T-helper 2 cell treated with Interferon-gamma antibody and Interleukin-4, amounts not matched to agents 5 μg/mL and 100 μg/mL, for 36 hours (primary cell): ENCODE measurements at regions not wholly inside any gene's neighbourhood (a gene's known extent, or its start where the extent isn't known, plus 50 kb on each side); places are given as distances from the start of the nearest gene placed in this dataset.
"Not testable (repeated sequence)": the region's sequence is repeated elsewhere in the genome, so short reads cannot be mapped to it uniquely, and the experiment has no call there.

ENCODE experiments used
- DNase-seq: peaks from one replicate; pipeline ENCODE4 v3.0.0; 2021; ENCODE audit warnings: low spot score
- H3K27ac Mint-ChIP-seq: one replicate; pipeline ENCODE4 v1.8.0; 2021; ENCODE audit warnings: mild to moderate bottlenecking, mixed read lengths
- H3K27me3 Mint-ChIP-seq: one replicate; pipeline ENCODE4 v1.8.0; 2021; ENCODE audit warnings: low read depth, mixed read lengths
- H3K36me3 Mint-ChIP-seq: one replicate; pipeline ENCODE4 v1.8.0; 2021; ENCODE audit warnings: low read depth, mixed read lengths
- H3K4me1 Mint-ChIP-seq: one replicate; pipeline ENCODE4 v1.8.0; 2021; ENCODE audit warnings: low read depth, mixed read lengths
- H3K4me3 Mint-ChIP-seq: one replicate; pipeline ENCODE4 v1.8.0; 2022; ENCODE audit warnings: mild to moderate bottlenecking, moderate library complexity, mixed read lengths
- H3K9me3 Mint-ChIP-seq: one replicate; pipeline ENCODE4 v1.8.0; 2021; ENCODE audit warnings: mixed read lengths

DNA sequence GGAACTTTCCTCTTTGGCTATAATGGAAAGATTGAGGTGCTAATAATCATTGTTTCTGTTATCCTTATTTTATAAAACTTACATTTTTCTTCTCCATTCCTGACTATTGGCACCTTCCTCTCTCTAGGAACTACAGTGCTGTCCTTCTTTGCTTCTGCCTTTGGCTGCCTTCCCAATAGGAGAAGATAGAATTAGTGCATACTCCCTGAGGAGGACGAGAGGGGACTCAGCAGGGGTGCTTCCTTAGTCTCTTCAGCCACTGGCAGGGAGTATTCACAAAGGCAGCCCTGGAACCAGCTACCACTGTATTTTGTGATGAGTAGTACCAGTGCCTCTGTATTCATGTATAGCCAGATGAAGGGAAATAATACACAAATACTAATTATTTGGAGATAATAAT, 208.5 kb downstream of the FOXG1 start:
- no peak overlapping the region for H3K27ac Mint-ChIP-seq
- no peak overlapping the region for H3K4me3 Mint-ChIP-seq
- peaks cover 50% of the 10 kb centered on the region for H3K9me3 Mint-ChIP-seq
- no peaks in the 10 kb centered on the region for H3K4me1 Mint-ChIP-seq
- no peaks in the 10 kb centered on the region for H3K36me3 Mint-ChIP-seq
- no peak for DNase-seq
- H3K27me3 Mint-ChIP-seq: no peaks in the 10 kb centered on the region

DNA sequence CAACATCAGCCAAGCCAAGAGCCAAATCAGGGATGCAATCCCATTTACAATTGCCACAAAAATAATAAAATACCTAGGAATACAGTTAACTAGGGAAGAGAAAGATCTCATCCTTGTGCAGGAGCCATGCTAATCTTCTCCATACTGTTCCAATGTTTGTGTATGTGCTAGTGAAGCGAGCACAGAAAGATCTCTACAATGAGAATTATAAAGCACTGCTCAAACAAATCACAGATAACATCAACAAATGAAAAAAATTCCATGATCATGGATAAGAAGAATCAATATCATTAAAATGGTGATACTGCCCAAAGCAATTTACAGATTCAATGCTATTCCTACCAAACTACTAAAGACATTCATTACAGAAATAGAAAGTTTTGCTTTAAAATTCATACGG, 215.6 kb downstream of the FOXG1 start:
- Mint-ChIP-seq H3K4me1 (no peaks in the 10 kb centered on the region), H3K4me3 (no peak overlapping the region), H3K27ac (no peak overlapping the region), H3K36me3 (no peaks in the 10 kb centered on the region), H3K27me3 (no peaks in the 10 kb centered on the region), H3K9me3 (peaks cover 77% of the 10 kb centered on the region)
- no peak for DNase-seq

DNA sequence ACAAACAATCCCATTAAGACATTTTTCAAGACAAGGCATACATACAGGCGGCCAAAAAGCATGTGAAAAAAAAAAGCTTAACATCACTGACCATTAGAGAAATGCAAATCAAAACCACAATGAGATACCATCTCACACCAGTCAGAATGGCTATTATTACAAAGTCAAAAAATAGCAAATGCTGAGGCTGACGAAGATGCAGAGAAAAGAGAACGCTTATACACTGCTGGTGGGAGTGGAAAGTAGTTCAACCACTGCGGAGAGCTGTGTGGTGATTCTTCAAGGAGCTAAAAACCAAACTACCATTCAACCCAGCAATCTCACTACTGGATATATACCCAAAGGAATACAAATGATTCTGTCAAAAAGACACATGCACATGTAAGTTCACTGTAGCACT, 216.7 kb downstream of the FOXG1 start:
- Mint-ChIP-seq H3K4me3 (no peak overlapping the region), H3K9me3 (peaks cover 74% of the 10 kb centered on the region), H3K4me1 (no peaks in the 10 kb centered on the region), H3K27me3 (no peaks in the 10 kb centered on the region), H3K27ac (no peak overlapping the region), H3K36me3 (no peaks in the 10 kb centered on the region)
- no peak for DNase-seq

GRCh38 chr14:28987516-28987915, 220.9 kb downstream of the FOXG1 start:
- DNase-seq: no peak
- no peak overlapping the region for H3K27ac Mint-ChIP-seq
- H3K4me3 Mint-ChIP-seq: no peak overlapping the region
- no peaks in the 10 kb centered on the region for H3K27me3 Mint-ChIP-seq
- peaks cover 53% of the 10 kb centered on the region for H3K9me3 Mint-ChIP-seq
- H3K36me3 Mint-ChIP-seq: no peaks in the 10 kb centered on the region
- no peaks in the 10 kb centered on the region for H3K4me1 Mint-ChIP-seq

- not testable (repeated sequence) for H3K4me3 Mint-ChIP-seq, H3K36me3 Mint-ChIP-seq, H3K4me1 Mint-ChIP-seq, H3K27ac Mint-ChIP-seq, H3K27me3 Mint-ChIP-seq, DNase-seq
- H3K9me3 Mint-ChIP-seq: peaks cover 38% of the 10 kb centered on the region
Measured at GRCh38 chr14:28997196-28997595, 230.6 kb downstream of the FOXG1 start.

GRCh38 chr14:28999656-29000055, 233.1 kb downstream of the FOXG1 start:
- no peak overlapping the region for H3K4me3 Mint-ChIP-seq
- no peak for DNase-seq
- no peaks in the 10 kb centered on the region for H3K27me3 Mint-ChIP-seq
- H3K9me3 Mint-ChIP-seq: peaks cover 44% of the 10 kb centered on the region
- no peak overlapping the region for H3K27ac Mint-ChIP-seq
- H3K36me3 Mint-ChIP-seq: no peaks in the 10 kb centered on the region
- no peaks in the 10 kb centered on the region for H3K4me1 Mint-ChIP-seq

DNA sequence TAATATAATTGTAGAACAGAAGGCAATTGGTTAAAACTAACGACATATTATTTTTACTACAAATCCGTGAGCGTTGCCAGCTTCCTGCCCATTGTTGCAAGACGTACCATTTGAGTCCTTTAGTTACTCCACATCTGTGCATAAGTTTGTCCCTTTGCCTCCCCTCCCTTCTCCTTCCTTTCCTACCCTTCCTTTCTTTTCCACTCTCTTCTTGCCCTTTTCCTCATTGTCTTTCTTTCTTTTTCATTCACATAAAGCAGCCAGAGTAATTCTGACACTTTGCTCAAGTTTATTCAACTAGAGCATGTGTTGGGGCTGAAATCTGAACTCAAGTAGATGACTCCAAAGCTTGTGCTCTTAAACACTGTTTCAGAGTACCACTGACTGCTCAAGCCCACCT, 239.1 kb downstream of the FOXG1 start:
- Mint-ChIP-seq H3K4me3 (no peak overlapping the region), H3K9me3 (peaks cover 28% of the 10 kb centered on the region), H3K27ac (no peak overlapping the region), H3K36me3 (no peaks in the 10 kb centered on the region), H3K27me3 (no peaks in the 10 kb centered on the region), H3K4me1 (no peaks in the 10 kb centered on the region)
- DNase-seq: no peak

DNA sequence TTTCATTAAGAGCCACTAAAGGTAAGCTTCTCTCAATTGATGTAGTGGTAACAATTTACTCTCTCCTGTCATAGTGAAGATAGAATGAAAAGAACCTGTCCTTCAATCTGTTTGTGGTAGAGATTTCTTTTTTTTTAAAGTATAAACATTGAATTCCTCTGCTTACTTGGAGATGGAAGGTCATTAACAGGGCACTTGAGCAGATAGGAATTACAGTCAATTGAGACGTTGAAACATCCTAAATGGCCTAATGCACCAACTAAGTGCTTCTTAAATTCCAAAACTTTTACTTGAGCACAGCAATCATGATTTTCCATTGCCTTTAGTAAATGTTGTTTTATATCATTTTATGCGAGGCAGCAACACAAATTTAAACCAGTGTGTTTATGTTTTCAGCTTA, 241.4 kb downstream of the FOXG1 start:
- Mint-ChIP-seq H3K4me1 (no peaks in the 10 kb centered on the region), H3K27me3 (no peaks in the 10 kb centered on the region), H3K9me3 (peaks cover 47% of the 10 kb centered on the region), H3K27ac (no peak overlapping the region), H3K4me3 (no peak overlapping the region), H3K36me3 (no peaks in the 10 kb centered on the region)
- DNase-seq: no peak

DNA sequence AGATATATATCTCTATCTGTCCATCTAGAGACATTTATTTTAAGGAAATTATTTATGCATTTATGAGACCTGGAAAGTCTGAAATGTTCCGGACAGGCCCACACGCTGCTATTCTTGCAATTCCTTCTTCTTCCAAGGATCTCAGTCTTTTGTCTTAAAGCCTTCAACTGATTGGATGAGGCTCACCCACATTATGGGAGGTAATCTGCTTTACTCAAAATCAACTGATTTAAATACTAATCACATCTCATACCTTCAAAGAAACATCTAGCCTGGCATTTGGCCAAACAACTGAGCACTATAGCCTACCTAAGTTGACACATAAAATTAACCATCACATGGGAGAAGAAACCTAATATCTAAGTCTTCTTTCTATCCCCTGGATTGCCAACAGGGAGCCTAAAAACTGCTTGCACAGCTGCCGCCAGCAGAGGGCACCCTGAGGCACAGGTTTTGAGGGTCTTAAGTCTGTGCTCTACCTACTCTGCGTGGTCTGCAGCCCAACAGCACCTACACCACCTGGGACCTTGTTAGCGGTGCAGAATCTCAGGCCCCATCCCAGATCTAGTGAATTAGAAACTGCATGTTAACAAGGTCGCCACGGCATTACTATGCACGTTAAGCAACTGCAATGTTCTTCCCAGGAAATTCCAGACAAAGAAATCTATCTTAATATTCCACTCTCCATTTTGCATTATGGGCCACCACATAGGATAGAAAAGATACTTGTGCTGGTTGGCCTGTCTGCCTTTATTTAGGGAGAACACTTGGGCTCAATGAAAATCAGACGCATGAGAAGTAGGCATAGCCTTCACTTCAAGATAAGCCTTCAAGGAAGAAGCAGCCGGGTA, 249.7 kb downstream of the FOXG1 start:
- Mint-ChIP-seq H3K27ac (no peak overlapping the region), H3K27me3 (no peaks in the 10 kb centered on the region), H3K4me1 (no peaks in the 10 kb centered on the region), H3K9me3 (peaks cover 71% of the 10 kb centered on the region), H3K4me3 (no peak overlapping the region), H3K36me3 (no peaks in the 10 kb centered on the region)
- DNase-seq: no peak

DNA sequence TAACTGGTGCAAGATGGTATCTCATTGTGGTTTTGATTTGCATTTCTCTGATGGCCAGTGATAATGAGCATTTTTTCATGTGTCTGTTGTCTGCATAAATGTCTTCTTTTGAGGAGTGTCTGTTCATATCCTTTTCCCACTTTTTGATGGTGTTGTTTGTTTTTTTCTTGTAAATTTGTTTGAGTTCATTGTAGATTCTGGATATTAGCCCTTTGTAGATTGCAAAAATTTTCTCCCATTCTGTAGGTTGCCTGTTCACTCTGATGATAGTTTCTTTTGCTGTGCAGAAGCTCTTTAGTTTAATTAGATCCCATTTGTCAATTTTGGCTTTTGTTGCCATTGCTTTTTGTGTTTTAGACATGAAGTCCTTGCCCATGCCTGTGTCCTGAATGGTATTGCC, 256.9 kb downstream of the FOXG1 start:
- H3K27ac Mint-ChIP-seq, H3K27me3 Mint-ChIP-seq, H3K4me1 Mint-ChIP-seq, H3K4me3 Mint-ChIP-seq, DNase-seq, H3K36me3 Mint-ChIP-seq: not testable (repeated sequence)
- peaks cover 63% of the 10 kb centered on the region for H3K9me3 Mint-ChIP-seq

GRCh38 chr14:29027441-29027840, 260.9 kb downstream of the FOXG1 start:
- H3K27ac Mint-ChIP-seq, H3K4me1 Mint-ChIP-seq, DNase-seq, H3K36me3 Mint-ChIP-seq, H3K27me3 Mint-ChIP-seq, H3K4me3 Mint-ChIP-seq: not testable (repeated sequence)
- H3K9me3 Mint-ChIP-seq: peaks cover 53% of the 10 kb centered on the region

- H3K36me3 Mint-ChIP-seq, H3K4me1 Mint-ChIP-seq, H3K27me3 Mint-ChIP-seq, DNase-seq, H3K27ac Mint-ChIP-seq, H3K4me3 Mint-ChIP-seq: not testable (repeated sequence)
- H3K9me3 Mint-ChIP-seq: peaks cover 53% of the 10 kb centered on the region
Measured at GRCh38 chr14:29027941-29028705, 261.5 kb downstream of the FOXG1 start.

DNA sequence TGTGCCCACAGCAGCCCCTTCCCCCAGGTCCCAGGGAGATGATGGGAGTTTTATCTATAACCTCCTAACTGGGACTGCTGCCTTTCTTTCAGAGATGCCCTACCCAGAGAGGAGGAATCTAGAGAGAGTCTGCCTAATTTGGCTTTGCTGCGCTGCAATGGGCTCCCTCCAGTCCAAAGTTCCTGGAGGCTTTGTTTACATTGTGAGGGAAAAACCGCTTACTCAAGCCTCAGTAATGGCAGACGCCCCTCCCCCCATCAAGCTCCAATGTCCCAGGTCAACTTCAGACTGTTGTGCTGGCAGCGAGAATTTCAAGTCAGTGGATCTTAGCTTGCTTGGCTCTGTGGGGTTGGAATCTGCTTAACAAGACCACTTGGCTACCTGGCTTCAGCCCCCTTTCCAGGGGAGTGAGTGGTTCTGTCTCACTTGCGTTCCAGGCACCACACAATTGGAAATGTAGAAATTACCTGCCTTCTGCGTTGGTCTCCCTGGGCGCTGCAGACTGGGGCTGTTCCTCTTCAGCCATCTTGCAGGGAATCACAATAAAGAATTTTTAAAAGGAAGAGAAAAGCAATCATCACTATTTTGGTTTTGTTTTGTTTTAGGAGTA, 262.5 kb downstream of the FOXG1 start:
- H3K4me3 Mint-ChIP-seq: no peak overlapping the region
- no peaks in the 10 kb centered on the region for H3K36me3 Mint-ChIP-seq
- H3K27ac Mint-ChIP-seq: no peak overlapping the region

GRCh38 chr14:29030121-29030520, 263.5 kb downstream of the FOXG1 start:
- no peaks in the 10 kb centered on the region for H3K27me3 Mint-ChIP-seq
- H3K36me3 Mint-ChIP-seq: no peaks in the 10 kb centered on the region
- no peak overlapping the region for H3K27ac Mint-ChIP-seq
- DNase-seq: no peak
- no peaks in the 10 kb centered on the region for H3K4me1 Mint-ChIP-seq
- H3K4me3 Mint-ChIP-seq: no peak overlapping the region
- H3K9me3 Mint-ChIP-seq: peaks cover 46% of the 10 kb centered on the region

More for the DNA sequence above, 262.5 kb downstream of the FOXG1 start:
- no peaks in the 10 kb centered on the region for H3K27me3 Mint-ChIP-seq
- peaks cover 54% of the 10 kb centered on the region for H3K9me3 Mint-ChIP-seq
- no peak for DNase-seq
- no peaks in the 10 kb centered on the region for H3K4me1 Mint-ChIP-seq
